GM13976 (cell line): ENCODE measurements at regions not wholly inside any gene's neighbourhood (a gene's known extent, or its start where the extent isn't known, plus 50 kb on each side); places are given as distances from the start of the nearest gene placed in this dataset.

Experiments
- DNase-seq: peaks from one replicate; pipeline ENCODE4 v3.0.0; 2012; ENCODE audit warnings: low spot score
- in situ Hi-C: fragments of 300-500 bp; cut with MboI; formaldehyde crosslinking; loops from one replicate; pipeline ENCODE4 v1.12.0; 2022; ENCODE audit warnings: low sequenced_read_pairs, mixed read lengths, inconsistent platforms; ENCODE audit not compliant: unreplicated experiment
- TF ChIP-seq, protein P1 (sequence below): IDR thresholded peaks from 2 replicates; pipeline ENCODE4 v1.5.1; 2012; ENCODE audit warnings: borderline replicate concordance, mild to moderate bottlenecking; ENCODE audit not compliant: insufficient read depth; ENCODE audit errors: extremely low read depth, missing control alignments, control extremely low read depth

DNA sequence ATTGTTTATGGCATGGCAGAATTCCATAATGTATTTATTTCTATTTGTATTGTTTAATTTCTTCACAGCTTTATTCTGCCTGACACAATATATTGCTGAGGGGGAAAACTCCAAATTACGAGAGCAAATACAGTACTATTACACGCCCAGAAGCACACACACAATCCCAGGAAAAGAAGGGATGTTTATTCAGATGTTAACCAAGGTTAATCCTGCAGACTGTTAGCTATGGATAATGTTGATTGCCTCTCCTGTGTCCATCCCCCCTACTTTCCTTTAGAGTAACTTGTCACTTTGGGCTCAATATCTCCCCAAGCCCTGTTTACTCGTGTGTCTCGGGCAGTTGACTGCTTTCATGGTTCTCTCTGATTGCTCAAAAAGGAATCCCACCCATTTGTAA is 84.2 kb upstream of the ERCC6L2 start:
- TF ChIP-seq, protein P1, sequence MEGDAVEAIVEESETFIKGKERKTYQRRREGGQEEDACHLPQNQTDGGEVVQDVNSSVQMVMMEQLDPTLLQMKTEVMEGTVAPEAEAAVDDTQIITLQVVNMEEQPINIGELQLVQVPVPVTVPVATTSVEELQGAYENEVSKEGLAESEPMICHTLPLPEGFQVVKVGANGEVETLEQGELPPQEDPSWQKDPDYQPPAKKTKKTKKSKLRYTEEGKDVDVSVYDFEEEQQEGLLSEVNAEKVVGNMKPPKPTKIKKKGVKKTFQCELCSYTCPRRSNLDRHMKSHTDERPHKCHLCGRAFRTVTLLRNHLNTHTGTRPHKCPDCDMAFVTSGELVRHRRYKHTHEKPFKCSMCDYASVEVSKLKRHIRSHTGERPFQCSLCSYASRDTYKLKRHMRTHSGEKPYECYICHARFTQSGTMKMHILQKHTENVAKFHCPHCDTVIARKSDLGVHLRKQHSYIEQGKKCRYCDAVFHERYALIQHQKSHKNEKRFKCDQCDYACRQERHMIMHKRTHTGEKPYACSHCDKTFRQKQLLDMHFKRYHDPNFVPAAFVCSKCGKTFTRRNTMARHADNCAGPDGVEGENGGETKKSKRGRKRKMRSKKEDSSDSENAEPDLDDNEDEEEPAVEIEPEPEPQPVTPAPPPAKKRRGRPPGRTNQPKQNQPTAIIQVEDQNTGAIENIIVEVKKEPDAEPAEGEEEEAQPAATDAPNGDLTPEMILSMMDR, result no peak

DNA sequence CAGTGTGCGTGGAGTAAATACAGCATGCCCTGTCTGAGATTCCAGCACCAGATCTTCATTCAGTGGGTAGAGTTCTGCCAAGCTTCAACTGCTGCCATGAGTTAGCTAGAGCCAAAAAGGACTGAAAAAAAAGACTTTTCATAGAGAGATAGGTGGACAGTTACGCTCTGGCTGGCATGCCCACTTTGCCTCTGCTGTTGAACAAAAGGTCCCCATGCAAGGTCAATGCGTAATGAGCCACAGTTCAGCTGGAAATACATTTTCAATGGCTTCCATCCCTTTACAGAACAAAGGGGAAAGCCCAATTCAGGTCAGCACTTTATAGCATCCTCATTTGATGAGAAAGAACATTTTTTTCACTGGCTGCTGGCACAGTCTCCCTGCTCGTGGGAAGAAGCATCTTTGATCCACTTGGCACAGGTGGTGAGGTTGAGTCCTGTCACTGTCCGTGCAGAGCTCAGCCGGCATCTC is 86.9 kb upstream of the ERCC6L2 start:
- DNase-seq, result no peak

More for the DNA sequence above, 84.2 kb upstream of the ERCC6L2 start:
- no peak for DNase-seq
- in situ Hi-C loops, result no loop called here

DNA sequence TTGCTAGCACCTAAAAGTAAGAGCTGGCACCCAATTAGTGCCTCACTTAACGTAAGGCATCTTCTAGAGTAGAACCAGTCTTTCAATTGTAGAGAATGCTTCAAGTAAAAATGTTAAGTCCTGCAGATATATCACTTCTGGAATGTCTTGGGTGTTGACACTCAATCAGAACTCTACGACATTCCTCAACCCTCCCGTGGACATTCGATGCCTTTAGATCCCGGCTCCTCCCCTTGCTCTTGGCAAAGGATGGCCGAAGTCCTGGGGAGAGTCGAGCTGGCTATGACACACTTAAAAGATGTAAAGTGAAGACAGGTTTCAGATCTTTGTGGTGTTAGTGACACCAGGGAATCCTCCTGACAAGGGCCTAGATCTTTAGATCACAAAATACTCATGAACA is 87.5 kb upstream of the ERCC6L2 start:
- TF ChIP-seq, protein P1, result no peak
- in situ Hi-C loops, result no loop called here
- no peak for DNase-seq

More for the DNA sequence above, 86.9 kb upstream of the ERCC6L2 start:
- TF ChIP-seq, protein P1, result no peak
- in situ Hi-C loops, result no loop called here

DNA sequence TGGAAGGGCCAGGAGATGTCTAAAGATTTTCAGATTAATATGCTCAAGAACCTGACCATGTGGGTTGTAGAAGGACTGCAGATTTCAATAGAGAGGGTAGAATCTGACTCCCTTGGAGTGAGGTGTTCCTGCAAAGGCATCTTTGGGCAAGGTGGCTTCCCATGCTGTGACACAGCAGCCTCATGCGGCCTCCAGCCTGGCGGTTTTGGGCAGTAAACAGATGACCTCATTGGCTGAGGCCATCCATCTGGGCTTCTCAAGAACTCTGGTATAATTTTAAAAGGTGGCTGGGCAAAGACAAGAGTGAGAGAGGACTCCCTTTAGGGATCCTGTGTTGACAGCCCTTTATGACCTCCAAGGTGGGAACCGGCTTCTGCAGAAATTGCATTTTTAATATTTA is 90.3 kb upstream of the ERCC6L2 start:
- in situ Hi-C loops, result no loop called here
- no peak for DNase-seq
- TF ChIP-seq, protein P1, result no peak

DNA sequence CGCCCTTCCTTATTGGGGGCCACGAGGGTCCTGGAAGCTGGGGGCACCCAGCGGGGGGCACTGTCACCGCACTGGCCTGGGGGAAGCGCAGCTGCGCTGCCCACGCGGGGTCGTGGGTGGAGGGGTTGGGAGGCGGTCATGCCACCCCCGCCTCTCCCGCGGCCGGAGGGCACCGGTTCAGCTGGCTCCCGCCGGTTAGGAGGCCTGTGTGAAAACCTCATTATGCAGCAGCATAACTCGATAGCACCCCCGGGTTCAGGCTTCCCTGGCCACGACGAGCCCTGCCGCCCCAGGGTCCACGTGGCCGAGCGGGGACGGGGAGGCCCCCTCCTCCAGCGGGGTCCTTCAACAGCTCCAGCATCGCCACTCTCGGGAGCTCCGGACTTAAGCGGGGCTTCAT is 91.2 kb upstream of the ERCC6L2 start:
- no peak for DNase-seq
- in situ Hi-C loops, result no loop called here
- TF ChIP-seq, protein P1, result no peak

DNA sequence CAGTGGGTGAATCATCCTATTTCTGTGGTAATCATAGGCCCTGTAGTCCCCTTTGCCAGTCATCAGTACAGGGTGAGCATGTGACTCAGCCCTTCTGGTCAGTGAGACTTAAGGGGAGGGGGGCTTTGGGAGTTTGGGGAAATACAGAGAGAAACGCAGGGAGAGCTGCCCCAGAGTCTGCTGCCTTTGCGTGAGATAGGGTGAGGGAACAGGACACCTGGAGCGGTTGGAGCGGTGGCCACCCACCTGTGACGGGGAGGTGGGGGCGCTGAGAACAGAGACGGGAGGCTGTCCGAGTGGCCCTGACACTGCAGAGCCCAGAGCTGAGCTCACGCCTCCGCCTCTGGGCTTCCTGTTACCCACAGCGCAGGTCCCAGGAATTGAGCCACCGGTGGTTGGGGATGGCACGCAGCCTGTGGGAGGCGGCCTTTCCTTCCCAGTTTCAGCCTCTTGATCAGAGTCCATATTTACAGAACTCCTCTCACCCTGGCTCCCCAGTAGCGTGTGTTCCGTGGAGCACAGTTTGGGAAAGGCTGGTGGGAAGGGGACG is 92.0 kb upstream of the ERCC6L2 start:
- no peak for DNase-seq
- TF ChIP-seq, protein P1, result no peak
- in situ Hi-C loops, result no loop called here

DNA sequence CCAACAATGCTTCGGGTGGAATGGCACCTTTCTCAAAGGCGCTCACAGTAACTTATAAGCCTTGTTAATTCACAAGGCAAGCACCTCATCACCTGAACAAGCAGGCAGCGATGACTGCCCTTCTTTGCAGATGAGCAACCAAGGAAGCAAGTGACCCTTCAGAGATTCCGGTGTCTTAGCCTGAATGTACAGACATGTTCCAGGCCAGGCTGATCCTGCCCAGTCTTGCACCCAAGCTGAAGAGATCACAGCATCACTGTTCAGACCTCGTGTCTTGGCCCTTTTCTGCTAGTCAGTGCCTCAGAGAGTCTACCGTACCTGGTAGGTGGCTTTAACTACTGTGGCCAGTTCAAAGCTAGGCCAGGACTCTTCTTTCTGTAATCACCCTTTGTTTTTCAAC is 94.7 kb upstream of the ERCC6L2 start:
- TF ChIP-seq, protein P1, result no peak
- in situ Hi-C loops, result no loop called here
- no peak for DNase-seq
